ENCODE measurements at regions not wholly inside any gene's neighbourhood (a gene's known extent, or its start where the extent isn't known, plus 50 kb on each side); places are given as distances from the start of the nearest gene placed in this dataset.

- Histone ChIP-seq H4K8ac (ENCODE audit: low read length) (no peak overlapping the region), H3K27me3 (ENCODE audit: control insufficient read depth in 1 of 2, insufficient read depth in 1 of 2, low read length in 2 of 2) (no peaks in the 10 kb centered on the region), H3K14ac (ENCODE audit: low read length in 2 of 2) (no peak overlapping the region), H2AK5ac (ENCODE audit: low read length, severe bottlenecking) (no peak overlapping the region), H3K4me2 (ENCODE audit: low read length, poor library complexity, severe bottlenecking) (no peak overlapping the region), H3K18ac (ENCODE audit: low read depth in 1 of 2, low read length in 2 of 2) (no peak overlapping the region), H2BK12ac (ENCODE audit: low read length in 2 of 2) (no peak overlapping the region), H3K4ac (ENCODE audit: low read depth in 1 of 2, low read length in 2 of 2) (no peak overlapping the region), H3K27ac (ENCODE audit: low read length, poor library complexity, severe bottlenecking) (no peak overlapping the region), H3K36me3 (ENCODE audit: control insufficient read depth in 1 of 2, insufficient read depth in 2 of 2, low read depth in 1 of 2, low read length in 2 of 2) (no peaks in the 10 kb centered on the region), H2BK15ac (ENCODE audit: low read depth, poor library complexity, severe bottlenecking) (no peak overlapping the region), H3K4me1 (ENCODE audit: control insufficient read depth, insufficient read depth, low read depth, low read length) (no peaks in the 10 kb centered on the region), H2BK120ac (ENCODE audit: low read depth, low read length) (no peak overlapping the region), H3K9ac (ENCODE audit: low read length) (no peak overlapping the region), H4K91ac (ENCODE audit: low read length) (no peak overlapping the region), H3K4me3 (ENCODE audit: insufficient read depth in 1 of 2, low read depth in 1 of 2, low read length in 2 of 2) (no peak overlapping the region), H3K9me3 (ENCODE audit: control insufficient read depth, low read length) (no peaks in the 10 kb centered on the region), H3K23ac (ENCODE audit: low read length in 2 of 2) (no peak overlapping the region), H3K79me1 (replicated peaks; ENCODE audit: low read length, poor library complexity, severe bottlenecking) (no peaks in the 10 kb centered on the region), H2AFZ (ENCODE audit: low read depth, low read length) (no peak overlapping the region), H2BK5ac (ENCODE audit: low read depth, low read length, poor library complexity, severe bottlenecking) (no peak overlapping the region)
- no CpG with 5 or more reads among the region's 1 CpG for WGBS
- DNase-seq, result no peak
Measured at GRCh38 chr1:87678266-87678665, 349.6 kb downstream of the LMO4 start.

DNA sequence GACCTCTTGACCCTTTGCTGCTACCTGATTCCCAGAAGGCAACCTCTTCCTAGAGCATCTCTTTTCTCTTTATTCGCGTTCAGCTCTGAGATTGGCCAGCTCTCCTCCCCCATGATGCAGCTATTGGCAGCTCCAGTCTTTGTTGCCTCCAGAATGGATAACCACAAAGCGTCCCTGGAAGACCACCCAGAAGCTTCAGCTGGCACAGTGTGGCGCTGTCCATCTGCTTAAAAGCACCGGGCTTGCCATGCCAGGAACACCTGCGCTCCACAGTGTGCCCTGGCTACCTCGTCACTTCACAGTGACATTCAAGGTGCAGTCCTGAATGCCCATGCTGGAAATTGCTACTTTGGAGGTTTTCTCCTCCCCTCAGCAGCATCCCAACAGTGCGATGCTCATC lies 353.9 kb downstream of the LMO4 start:
- no peak overlapping the region for H3K9ac ChIP-seq (ENCODE audit: low read length)
- no peak overlapping the region for H2BK5ac ChIP-seq (ENCODE audit: low read depth, low read length, poor library complexity, severe bottlenecking)
- H3K9me3 ChIP-seq (ENCODE audit: control insufficient read depth, low read length), result no peaks in the 10 kb centered on the region
- H3K14ac ChIP-seq (ENCODE audit: low read length in 2 of 2), result no peak overlapping the region
- H2BK12ac ChIP-seq (ENCODE audit: low read length in 2 of 2), result peak overlapping the region in 1 of 2 experiments; percentile 7
- no peaks in the 10 kb centered on the region for H3K27me3 ChIP-seq (ENCODE audit: control insufficient read depth in 1 of 2, insufficient read depth in 1 of 2, low read length in 2 of 2)
- H2AFZ ChIP-seq (ENCODE audit: low read depth, low read length), result no peak overlapping the region
- H3K27ac ChIP-seq (ENCODE audit: low read length, poor library complexity, severe bottlenecking), result no peak overlapping the region
- H3K4me2 ChIP-seq (ENCODE audit: low read length, poor library complexity, severe bottlenecking), result no peak overlapping the region
- H2AK5ac ChIP-seq (ENCODE audit: low read length, severe bottlenecking), result no peak overlapping the region
- H3K4me1 ChIP-seq (ENCODE audit: control insufficient read depth, insufficient read depth, low read depth, low read length), result peaks cover 1% of the 10 kb centered on the region
- H2BK120ac ChIP-seq (ENCODE audit: low read depth, low read length), result no peak overlapping the region
- no peaks in the 10 kb centered on the region for H3K79me1 ChIP-seq (replicated peaks; ENCODE audit: low read length, poor library complexity, severe bottlenecking)
- H4K91ac ChIP-seq (ENCODE audit: low read length), result peak overlapping the region; percentile 4
- no peak overlapping the region for H2BK15ac ChIP-seq (ENCODE audit: low read depth, poor library complexity, severe bottlenecking)
- H3K4me3 ChIP-seq (ENCODE audit: insufficient read depth in 1 of 2, low read depth in 1 of 2, low read length in 2 of 2), result no peak overlapping the region
- H3K23ac ChIP-seq (ENCODE audit: low read length in 2 of 2), result no peak overlapping the region
- WGBS, result 97% methylated on average over 8 of the region's 8 CpGs
- H4K8ac ChIP-seq (ENCODE audit: low read length), result no peak overlapping the region
- DNase-seq, result no peak
- no peak overlapping the region for H3K4ac ChIP-seq (ENCODE audit: low read depth in 1 of 2, low read length in 2 of 2)
- no peaks in the 10 kb centered on the region for H3K36me3 ChIP-seq (ENCODE audit: control insufficient read depth in 1 of 2, insufficient read depth in 2 of 2, low read depth in 1 of 2, low read length in 2 of 2)
- no peak overlapping the region for H3K18ac ChIP-seq (ENCODE audit: low read depth in 1 of 2, low read length in 2 of 2)

- peak overlapping the region in 1 of 2 experiments; percentile 67 for H3K23ac ChIP-seq (ENCODE audit: low read length in 2 of 2)
- no peak overlapping the region for H2BK120ac ChIP-seq (ENCODE audit: low read depth, low read length)
- no peak overlapping the region for H3K4me2 ChIP-seq (ENCODE audit: low read length, poor library complexity, severe bottlenecking)
- peak overlapping the region; percentile 12 for H4K91ac ChIP-seq (ENCODE audit: low read length)
- H3K14ac ChIP-seq (ENCODE audit: low read length in 2 of 2), result no peak overlapping the region
- DNase-seq, result no peak
- H3K18ac ChIP-seq (ENCODE audit: low read depth in 1 of 2, low read length in 2 of 2), result no peak overlapping the region
- no peak overlapping the region for H2AFZ ChIP-seq (ENCODE audit: low read depth, low read length)
- H3K4me3 ChIP-seq (ENCODE audit: insufficient read depth in 1 of 2, low read depth in 1 of 2, low read length in 2 of 2), result no peak overlapping the region
- H2AK5ac ChIP-seq (ENCODE audit: low read length, severe bottlenecking), result no peak overlapping the region
- H2BK12ac ChIP-seq (ENCODE audit: low read length in 2 of 2), result peak overlapping the region; percentile 50 to 95
- H4K8ac ChIP-seq (ENCODE audit: low read length), result peak overlapping the region; percentile 60
- no peak overlapping the region for H2BK15ac ChIP-seq (ENCODE audit: low read depth, poor library complexity, severe bottlenecking)
- H2BK5ac ChIP-seq (ENCODE audit: low read depth, low read length, poor library complexity, severe bottlenecking), result no peak overlapping the region
- 73% methylated on average over 3 of the region's 4 CpGs for WGBS
- H3K9me3 ChIP-seq (ENCODE audit: control insufficient read depth, low read length), result no peaks in the 10 kb centered on the region
- peaks cover 1% of the 10 kb centered on the region for H3K4me1 ChIP-seq (ENCODE audit: control insufficient read depth, insufficient read depth, low read depth, low read length)
- no peaks in the 10 kb centered on the region for H3K27me3 ChIP-seq (ENCODE audit: control insufficient read depth in 1 of 2, insufficient read depth in 1 of 2, low read length in 2 of 2)
- H3K79me1 ChIP-seq (replicated peaks; ENCODE audit: low read length, poor library complexity, severe bottlenecking), result no peaks in the 10 kb centered on the region
- H3K4ac ChIP-seq (ENCODE audit: low read depth in 1 of 2, low read length in 2 of 2), result peak overlapping the region; percentile 49 to 80
- no peak overlapping the region for H3K27ac ChIP-seq (ENCODE audit: low read length, poor library complexity, severe bottlenecking)
- H3K36me3 ChIP-seq (ENCODE audit: control insufficient read depth in 1 of 2, insufficient read depth in 2 of 2, low read depth in 1 of 2, low read length in 2 of 2), result no peaks in the 10 kb centered on the region
- H3K9ac ChIP-seq (ENCODE audit: low read length), result peak overlapping the region; percentile 86
Measured at GRCh38 chr1:87683196-87683956, 354.7 kb downstream of the LMO4 start.

GRCh38 chr1:87684194-87684593 lies 355.5 kb downstream of the LMO4 start:
- H4K91ac ChIP-seq (ENCODE audit: low read length), result peak overlapping the region; percentile 68
- peak overlapping the region; percentile 64 for H2AFZ ChIP-seq (ENCODE audit: low read depth, low read length)
- H3K36me3 ChIP-seq (ENCODE audit: control insufficient read depth in 1 of 2, insufficient read depth in 2 of 2, low read depth in 1 of 2, low read length in 2 of 2), result no peaks in the 10 kb centered on the region
- H2AK5ac ChIP-seq (ENCODE audit: low read length, severe bottlenecking), result no peak overlapping the region
- no peaks in the 10 kb centered on the region for H3K27me3 ChIP-seq (ENCODE audit: control insufficient read depth in 1 of 2, insufficient read depth in 1 of 2, low read length in 2 of 2)
- no peak overlapping the region for H2BK5ac ChIP-seq (ENCODE audit: low read depth, low read length, poor library complexity, severe bottlenecking)
- H3K14ac ChIP-seq (ENCODE audit: low read length in 2 of 2), result no peak overlapping the region
- no peaks in the 10 kb centered on the region for H3K9me3 ChIP-seq (ENCODE audit: control insufficient read depth, low read length)
- peak overlapping the region in 1 of 2 experiments; percentile 74 for H3K4me3 ChIP-seq (ENCODE audit: insufficient read depth in 1 of 2, low read depth in 1 of 2, low read length in 2 of 2)
- peak; percentile 70 for DNase-seq
- H2BK12ac ChIP-seq (ENCODE audit: low read length in 2 of 2), result peak overlapping the region; percentile 32 to 89
- peak overlapping the region; percentile 6 for H2BK120ac ChIP-seq (ENCODE audit: low read depth, low read length)
- no peaks in the 10 kb centered on the region for H3K79me1 ChIP-seq (replicated peaks; ENCODE audit: low read length, poor library complexity, severe bottlenecking)
- H3K18ac ChIP-seq (ENCODE audit: low read depth in 1 of 2, low read length in 2 of 2), result peak overlapping the region; percentile 58 to 83
- H2BK15ac ChIP-seq (ENCODE audit: low read depth, poor library complexity, severe bottlenecking), result peak overlapping the region; percentile 69
- no peak overlapping the region for H3K4ac ChIP-seq (ENCODE audit: low read depth in 1 of 2, low read length in 2 of 2)
- WGBS, result 30% methylated on average over 14 of the region's 14 CpGs
- peak overlapping the region; percentile 45 for H4K8ac ChIP-seq (ENCODE audit: low read length)
- peak overlapping the region in 1 of 2 experiments; percentile 57 for H3K23ac ChIP-seq (ENCODE audit: low read length in 2 of 2)
- H3K9ac ChIP-seq (ENCODE audit: low read length), result peak overlapping the region; percentile 86
- H3K4me1 ChIP-seq (ENCODE audit: control insufficient read depth, insufficient read depth, low read depth, low read length), result peaks cover 1% of the 10 kb centered on the region
- no peak overlapping the region for H3K27ac ChIP-seq (ENCODE audit: low read length, poor library complexity, severe bottlenecking)
- H3K4me2 ChIP-seq (ENCODE audit: low read length, poor library complexity, severe bottlenecking), result peak overlapping the region; percentile 44
